SK-N-SH (cell line): ENCODE measurements at regions not wholly inside any gene's neighbourhood (a gene's known extent, or its start where the extent isn't known, plus 50 kb on each side); places are given as distances from the start of the nearest gene placed in this dataset.

Experiments used
- CTCF ChIA-PET: fragments of 300-600, 350-600 bp; formaldehyde crosslinking; extraction: SDS; loops from one replicate; lab custom pipeline; 2021; lab: Yijun Ruan, JAX
- POLR2A ChIA-PET: fragments of 350-600 bp; sonication (Branson Sonifier 250); formaldehyde crosslinking; extraction: SDS; loops from one replicate; lab custom pipeline; 2020; ENCODE audit warnings: antibody characterized with exemption, inconsistent platforms; lab: Yijun Ruan, JAX
- DNase-seq: peaks from one replicate; pipeline ENCODE4 v3.0.0; 2012
- H2AFZ ChIP-seq: fragments of 200-600 bp; sonication (generic); 2 replicates; pipeline ENCODE4 v1.8.1; 2016; ENCODE audit warnings: antibody characterized with exemption, mild to moderate bottlenecking, low read depth
- H3F3A ChIP-seq: fragments of 200-600 bp; sonication (generic); replicated peaks from 2 replicates; pipeline ENCODE3; 2016; ENCODE audit warnings: antibody characterized with exemption, mild to moderate bottlenecking; ENCODE audit not compliant: insufficient read depth
- H3K27ac ChIP-seq, 2 experiments: fragments of 200-500 bp in 1 of 2; fragments of 200-600 bp in 1 of 2; sonication (Bioruptor generic) in 1 of 2; sonication (generic), shearing (Covaris generic) in 1 of 2; 2 replicates each; pipeline versions ENCODE4 v1.5.1 to v1.6.1; 2014 to 2016; ENCODE audit warnings: low read depth in 2 of 2, inconsistent platforms in 1 of 2, low read length in 1 of 2, mild to moderate bottlenecking in 1 of 2, mixed read lengths in 1 of 2
- H3K27me3 ChIP-seq: fragments of 200-600 bp; sonication (generic), shearing (Covaris generic); 2 replicates; pipeline ENCODE4 v1.6.1; 2016; ENCODE audit warnings: mixed run types; ENCODE audit not compliant: insufficient read depth
- H3K36me3 ChIP-seq, 2 experiments: fragments of 200-500 bp in 1 of 2; fragments of 200-600 bp in 1 of 2; sonication (Bioruptor generic) in 1 of 2; sonication (generic) in 1 of 2; replicated peaks in 1 of 2; 2 replicates each; pipeline versions ENCODE3 to v1.5.1; 2014 to 2016; ENCODE audit warnings: low read length in 1 of 2, mild to moderate bottlenecking in 1 of 2; ENCODE audit not compliant: insufficient read depth in 2 of 2, control insufficient read depth in 1 of 2
- H3K4me1 ChIP-seq, 2 experiments: fragments of 200-500 bp in 1 of 2; fragments of 200-600 bp in 1 of 2; sonication (Bioruptor generic) in 1 of 2; sonication (generic), shearing (Covaris generic) in 1 of 2; 2 replicates each; pipeline versions ENCODE4 v1.5.1 to v1.6.1; 2014 to 2016; ENCODE audit warnings: low read depth in 1 of 2, low read length in 1 of 2, mixed run types in 1 of 2; ENCODE audit not compliant: insufficient read depth in 2 of 2, control insufficient read depth in 1 of 2
- H3K4me2 ChIP-seq: fragments of 200-600 bp; sonication (generic), shearing (Covaris generic); 2 replicates; pipeline ENCODE4 v1.6.1; 2017; ENCODE audit warnings: mixed run types
- H3K4me3 ChIP-seq, 2 experiments: fragments of 200-500 bp in 1 of 2; fragments of 200-600 bp in 1 of 2; sonication (Bioruptor generic) in 1 of 2; sonication (generic), shearing (Covaris generic) in 1 of 2; 2 replicates each; pipeline versions ENCODE4 v1.5.1 to v1.8.1; 2014 to 2016; ENCODE audit warnings: low read depth in 2 of 2, inconsistent platforms in 1 of 2, low read length in 1 of 2, mild to moderate bottlenecking in 1 of 2, mixed read lengths in 1 of 2, moderate library complexity in 1 of 2
- H3K79me2 ChIP-seq: fragments of 200-600 bp; sonication (generic); 2 replicates; pipeline ENCODE4 v1.8.1; 2017; ENCODE audit warnings: mild to moderate bottlenecking; ENCODE audit not compliant: insufficient read depth
- H3K9ac ChIP-seq: fragments of 200-600 bp; sonication (generic); 2 replicates; pipeline ENCODE4 v1.6.1; 2017; ENCODE audit warnings: mixed run types
- H3K9me2 ChIP-seq: fragments of 200-600 bp; sonication (generic); 2 replicates; pipeline ENCODE4 v1.6.1; 2017; ENCODE audit warnings: mixed run types
- H3K9me3 ChIP-seq: fragments of 200-600 bp; sonication (generic); 2 replicates; pipeline ENCODE4 v1.6.1; 2017; ENCODE audit warnings: mixed run types, mild to moderate bottlenecking, moderate library complexity
- H4K20me1 ChIP-seq: fragments of 200-600 bp; sonication (generic); 2 replicates; pipeline ENCODE4 v1.6.1; 2017; ENCODE audit warnings: mild to moderate bottlenecking, mixed run types; ENCODE audit not compliant: insufficient read depth
- ELF1 ChIP-seq: IDR thresholded peaks from 2 replicates; pipeline ENCODE4 v1.4.0; 2012
- EZH2phosphoT487 ChIP-seq: fragments of 200-600 bp; sonication (generic); IDR thresholded peaks from 2 replicates; pipeline ENCODE4 v1.6.1; 2017; ENCODE audit warnings: low read depth, mixed run types, mild to moderate bottlenecking, antibody characterized with exemption, moderate library complexity, borderline replicate concordance
- FOSL2 ChIP-seq: IDR thresholded peaks from 2 replicates; pipeline ENCODE4 v1.4.0; 2012; ENCODE audit warnings: low read depth, mild to moderate bottlenecking, moderate library complexity, borderline replicate concordance
- FOXJ3 ChIP-seq: sonication (generic); formaldehyde crosslinking; IDR thresholded peaks from 2 replicates; pipeline ENCODE4 v1.5.1; 2020; ENCODE audit warnings: mild to moderate bottlenecking, missing genetic modification reagents
- GABPA ChIP-seq: IDR thresholded peaks from 2 replicates; pipeline ENCODE4 v1.4.0; 2012; ENCODE audit warnings: low read depth, mild to moderate bottlenecking
- MEF2A ChIP-seq: IDR thresholded peaks from 2 replicates; pipeline ENCODE4 v1.4.0; 2012; ENCODE audit warnings: low read depth, borderline replicate concordance
- MXI1 ChIP-seq: IDR thresholded peaks from 2 replicates; pipeline ENCODE4 v1.6.1; 2012; ENCODE audit warnings: mild to moderate bottlenecking, low read depth, low read length, improper control_type of control experiment
- NRF1 ChIP-seq: IDR thresholded peaks from 2 replicates; pipeline ENCODE4 v1.6.1; 2012; ENCODE audit warnings: low read depth, mild to moderate bottlenecking, low read length
- POLR2AphosphoS5 ChIP-seq: IDR thresholded peaks from 2 replicates; pipeline ENCODE4 v1.6.1; 2012; ENCODE audit warnings: low read depth, low read length
- RCOR1 ChIP-seq: fragments of 150-350 bp; IDR thresholded peaks from 2 replicates; pipeline ENCODE4 v1.6.1; 2017; ENCODE audit warnings: antibody characterized with exemption, low read length
- RXRA ChIP-seq: IDR thresholded peaks from 2 replicates; pipeline ENCODE4 v1.4.0; 2012; ENCODE audit warnings: low read depth, mild to moderate bottlenecking, borderline replicate concordance
- WGBS: methylation state at CpG from one replicate; pipeline ENCODE4 v1.1.6; 2017; ENCODE audit warnings: low lambda C conversion rate; 5-methylcytosine and 5-hydroxymethylcytosine counted together
- TF ChIP-seq, protein P1 (sequence below): fragments of 150-350 bp; IDR thresholded peaks from 2 replicates; pipeline ENCODE4 v1.6.1; 2017; ENCODE audit warnings: antibody characterized with exemption, low read length, low read depth, borderline replicate concordance
- TF ChIP-seq, protein P2 (sequence below): IDR thresholded peaks from 2 replicates; pipeline ENCODE4 v1.4.0; 2012; ENCODE audit warnings: low read depth, borderline replicate concordance
- TF ChIP-seq, protein P3 (sequence below): IDR thresholded peaks from 2 replicates; pipeline ENCODE4 v1.6.1; 2012; ENCODE audit warnings: mild to moderate bottlenecking, low read depth, low read length, moderate library complexity
- TF ChIP-seq, protein P4 (sequence below): fragments of 200-600 bp; sonication (generic); IDR thresholded peaks from 2 replicates; pipeline ENCODE4 v1.6.1; 2017; ENCODE audit warnings: antibody characterized with exemption, mild to moderate bottlenecking, moderate library complexity

DNA sequence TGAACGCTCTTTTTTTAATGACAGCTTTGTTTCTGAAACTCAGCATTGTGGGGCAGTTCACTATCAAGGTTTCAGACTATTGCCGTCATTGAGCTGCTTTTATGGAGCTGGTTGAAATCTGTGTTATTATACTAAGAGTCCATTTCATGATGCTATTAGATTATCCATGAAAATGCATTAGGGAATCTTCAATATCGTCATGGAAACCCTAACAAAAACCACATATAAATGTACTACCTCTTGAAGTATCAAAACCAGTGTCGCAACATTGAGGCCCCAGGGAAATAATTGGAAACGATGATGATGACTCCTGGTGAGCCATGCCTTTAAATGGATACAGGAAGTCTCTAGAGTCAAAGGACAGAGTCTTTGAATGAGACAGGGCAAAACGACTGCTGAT is 231.6 kb upstream of the CPHXL start:
- Histone ChIP-seq H3K9me3 (no peaks in the 10 kb centered on the region; the same call in 1 of the 2 replicates), H3K4me3 (no peak overlapping the region), H3K27ac (no peak overlapping the region), H3F3A (no peaks in the 10 kb centered on the region), H3K4me2 (no peak overlapping the region), H3K36me3 (no peaks in the 10 kb centered on the region), H3K27me3 (no peaks in the 10 kb centered on the region), H3K9me2 (no peaks in the 10 kb centered on the region), H3K9ac (no peak overlapping the region), H3K4me1 (no peaks in the 10 kb centered on the region), H3K79me2 (no peaks in the 10 kb centered on the region), H4K20me1 (no peaks in the 10 kb centered on the region), H2AFZ (no peak overlapping the region)
- 38% methylated on average over 6 of the region's 6 CpGs for WGBS
- ChIA-PET CTCF (no interaction called here), POLR2A (no interaction called here)
- TF ChIP-seq, protein P1, sequence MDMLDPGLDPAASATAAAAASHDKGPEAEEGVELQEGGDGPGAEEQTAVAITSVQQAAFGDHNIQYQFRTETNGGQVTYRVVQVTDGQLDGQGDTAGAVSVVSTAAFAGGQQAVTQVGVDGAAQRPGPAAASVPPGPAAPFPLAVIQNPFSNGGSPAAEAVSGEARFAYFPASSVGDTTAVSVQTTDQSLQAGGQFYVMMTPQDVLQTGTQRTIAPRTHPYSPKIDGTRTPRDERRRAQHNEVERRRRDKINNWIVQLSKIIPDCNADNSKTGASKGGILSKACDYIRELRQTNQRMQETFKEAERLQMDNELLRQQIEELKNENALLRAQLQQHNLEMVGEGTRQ = no peak
- TF ChIP-seq EZH2phosphoT487 = no peak
- no peak for TF ChIP-seq RXRA
- no peak for TF ChIP-seq FOSL2
- TF ChIP-seq MEF2A = no peak
- TF ChIP-seq RCOR1 = no peak
- TF ChIP-seq, protein P2, sequence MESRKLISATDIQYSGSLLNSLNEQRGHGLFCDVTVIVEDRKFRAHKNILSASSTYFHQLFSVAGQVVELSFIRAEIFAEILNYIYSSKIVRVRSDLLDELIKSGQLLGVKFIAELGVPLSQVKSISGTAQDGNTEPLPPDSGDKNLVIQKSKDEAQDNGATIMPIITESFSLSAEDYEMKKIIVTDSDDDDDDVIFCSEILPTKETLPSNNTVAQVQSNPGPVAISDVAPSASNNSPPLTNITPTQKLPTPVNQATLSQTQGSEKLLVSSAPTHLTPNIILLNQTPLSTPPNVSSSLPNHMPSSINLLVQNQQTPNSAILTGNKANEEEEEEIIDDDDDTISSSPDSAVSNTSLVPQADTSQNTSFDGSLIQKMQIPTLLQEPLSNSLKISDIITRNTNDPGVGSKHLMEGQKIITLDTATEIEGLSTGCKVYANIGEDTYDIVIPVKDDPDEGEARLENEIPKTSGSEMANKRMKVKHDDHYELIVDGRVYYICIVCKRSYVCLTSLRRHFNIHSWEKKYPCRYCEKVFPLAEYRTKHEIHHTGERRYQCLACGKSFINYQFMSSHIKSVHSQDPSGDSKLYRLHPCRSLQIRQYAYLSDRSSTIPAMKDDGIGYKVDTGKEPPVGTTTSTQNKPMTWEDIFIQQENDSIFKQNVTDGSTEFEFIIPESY = no peak
- TF ChIP-seq GABPA = no peak
- TF ChIP-seq, protein P3, sequence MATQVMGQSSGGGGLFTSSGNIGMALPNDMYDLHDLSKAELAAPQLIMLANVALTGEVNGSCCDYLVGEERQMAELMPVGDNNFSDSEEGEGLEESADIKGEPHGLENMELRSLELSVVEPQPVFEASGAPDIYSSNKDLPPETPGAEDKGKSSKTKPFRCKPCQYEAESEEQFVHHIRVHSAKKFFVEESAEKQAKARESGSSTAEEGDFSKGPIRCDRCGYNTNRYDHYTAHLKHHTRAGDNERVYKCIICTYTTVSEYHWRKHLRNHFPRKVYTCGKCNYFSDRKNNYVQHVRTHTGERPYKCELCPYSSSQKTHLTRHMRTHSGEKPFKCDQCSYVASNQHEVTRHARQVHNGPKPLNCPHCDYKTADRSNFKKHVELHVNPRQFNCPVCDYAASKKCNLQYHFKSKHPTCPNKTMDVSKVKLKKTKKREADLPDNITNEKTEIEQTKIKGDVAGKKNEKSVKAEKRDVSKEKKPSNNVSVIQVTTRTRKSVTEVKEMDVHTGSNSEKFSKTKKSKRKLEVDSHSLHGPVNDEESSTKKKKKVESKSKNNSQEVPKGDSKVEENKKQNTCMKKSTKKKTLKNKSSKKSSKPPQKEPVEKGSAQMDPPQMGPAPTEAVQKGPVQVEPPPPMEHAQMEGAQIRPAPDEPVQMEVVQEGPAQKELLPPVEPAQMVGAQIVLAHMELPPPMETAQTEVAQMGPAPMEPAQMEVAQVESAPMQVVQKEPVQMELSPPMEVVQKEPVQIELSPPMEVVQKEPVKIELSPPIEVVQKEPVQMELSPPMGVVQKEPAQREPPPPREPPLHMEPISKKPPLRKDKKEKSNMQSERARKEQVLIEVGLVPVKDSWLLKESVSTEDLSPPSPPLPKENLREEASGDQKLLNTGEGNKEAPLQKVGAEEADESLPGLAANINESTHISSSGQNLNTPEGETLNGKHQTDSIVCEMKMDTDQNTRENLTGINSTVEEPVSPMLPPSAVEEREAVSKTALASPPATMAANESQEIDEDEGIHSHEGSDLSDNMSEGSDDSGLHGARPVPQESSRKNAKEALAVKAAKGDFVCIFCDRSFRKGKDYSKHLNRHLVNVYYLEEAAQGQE = no peak
- TF ChIP-seq, protein P4, sequence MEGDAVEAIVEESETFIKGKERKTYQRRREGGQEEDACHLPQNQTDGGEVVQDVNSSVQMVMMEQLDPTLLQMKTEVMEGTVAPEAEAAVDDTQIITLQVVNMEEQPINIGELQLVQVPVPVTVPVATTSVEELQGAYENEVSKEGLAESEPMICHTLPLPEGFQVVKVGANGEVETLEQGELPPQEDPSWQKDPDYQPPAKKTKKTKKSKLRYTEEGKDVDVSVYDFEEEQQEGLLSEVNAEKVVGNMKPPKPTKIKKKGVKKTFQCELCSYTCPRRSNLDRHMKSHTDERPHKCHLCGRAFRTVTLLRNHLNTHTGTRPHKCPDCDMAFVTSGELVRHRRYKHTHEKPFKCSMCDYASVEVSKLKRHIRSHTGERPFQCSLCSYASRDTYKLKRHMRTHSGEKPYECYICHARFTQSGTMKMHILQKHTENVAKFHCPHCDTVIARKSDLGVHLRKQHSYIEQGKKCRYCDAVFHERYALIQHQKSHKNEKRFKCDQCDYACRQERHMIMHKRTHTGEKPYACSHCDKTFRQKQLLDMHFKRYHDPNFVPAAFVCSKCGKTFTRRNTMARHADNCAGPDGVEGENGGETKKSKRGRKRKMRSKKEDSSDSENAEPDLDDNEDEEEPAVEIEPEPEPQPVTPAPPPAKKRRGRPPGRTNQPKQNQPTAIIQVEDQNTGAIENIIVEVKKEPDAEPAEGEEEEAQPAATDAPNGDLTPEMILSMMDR = no peak
- no peak for TF ChIP-seq MXI1
- TF ChIP-seq ELF1 = no peak
- TF ChIP-seq NRF1 = no peak
- TF ChIP-seq POLR2AphosphoS5 = no peak
- TF ChIP-seq FOXJ3 (CRISPR knock-in tag) = no peak
- no peak for DNase-seq
